ENCODE measurements at regions not wholly inside any gene's neighbourhood (a gene's known extent, or its start where the extent isn't known, plus 50 kb on each side); places are given as distances from the start of the nearest gene placed in this dataset.

DNA sequence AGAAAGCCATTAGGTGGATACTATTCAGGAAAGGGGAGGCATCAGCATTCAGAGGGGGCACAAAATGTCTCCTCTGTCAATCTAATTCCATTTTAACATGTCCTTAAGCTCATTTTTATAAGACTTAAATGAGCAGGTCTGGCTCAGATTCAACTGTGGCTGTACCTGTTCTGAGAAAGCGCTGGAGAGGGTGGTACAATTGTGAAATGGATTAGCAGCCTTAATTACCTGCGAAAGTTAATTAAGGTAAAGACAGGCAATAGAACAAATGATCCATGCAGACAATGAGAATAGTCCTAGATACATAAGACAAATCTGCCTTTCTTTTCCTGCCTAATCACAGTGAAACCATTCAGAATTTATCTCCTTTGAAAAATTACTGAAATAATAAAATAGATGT, 96.2 kb downstream of the TAF11L14 start:
- Histone ChIP-seq H3K27ac (ENCODE audit: insufficient read length, low read depth, low read length) (no peak overlapping the region), H2BK15ac (ENCODE audit: low read depth, low read length) (no peak overlapping the region), H3K4ac (ENCODE audit: low read depth, low read length) (no peak overlapping the region), H3K79me2 (ENCODE audit: insufficient read depth, low read length) (no peaks in the 10 kb centered on the region), H3K23me2 (ENCODE audit: insufficient read length, low read depth, low read length, poor library complexity, severe bottlenecking) (no peaks in the 10 kb centered on the region), H2BK20ac (ENCODE audit: low read depth, low read length, poor library complexity, severe bottlenecking) (no peak overlapping the region), H3K9me3 (ENCODE audit: control insufficient read depth, low read depth, low read length) (no peaks in the 10 kb centered on the region), H2AFZ (ENCODE audit: low read length) (no peak overlapping the region), H3K9ac (ENCODE audit: extremely low read depth, insufficient read length, low read length) (no peak overlapping the region), H3K27me3 (ENCODE audit: insufficient read depth, low read length) (no peaks in the 10 kb centered on the region), H3K79me1 (ENCODE audit: insufficient read depth, low read depth, low read length, poor library complexity, severe bottlenecking) (no peaks in the 10 kb centered on the region), H2BK12ac (ENCODE audit: insufficient read length, low read depth, low read length) (no peak overlapping the region), H4K91ac (ENCODE audit: insufficient read length, low read depth, low read length) (no peak overlapping the region), H3T11ph (ENCODE audit: low read length) (no peak overlapping the region), H4K8ac (replicated peaks; ENCODE audit: insufficient read length, low read depth, low read length) (no peak overlapping the region), H3K18ac (ENCODE audit: insufficient read length, low read depth, low read length) (no peak overlapping the region), H3K56ac (ENCODE audit: insufficient read length, low read depth, low read length) (no peak overlapping the region), H3K23ac (ENCODE audit: insufficient read length, low read depth, low read length) (no peak overlapping the region), H2AK5ac (ENCODE audit: insufficient read length, low read length) (no peak overlapping the region), H3K14ac (ENCODE audit: insufficient read depth, low read length) (no peak overlapping the region), H3K4me1 (ENCODE audit: insufficient read depth, low read length) (no peaks in the 10 kb centered on the region), H4K5ac (ENCODE audit: insufficient read length, low read depth, low read length) (no peak overlapping the region), H4K20me1 (ENCODE audit: control insufficient read depth, insufficient read depth, insufficient read length) (no peaks in the 10 kb centered on the region), H2BK120ac (ENCODE audit: low read depth, low read length, poor library complexity, severe bottlenecking) (no peak overlapping the region), H2BK5ac (ENCODE audit: insufficient read length, low read length) (no peak overlapping the region), H3K4me2 (ENCODE audit: insufficient read depth, insufficient read length, low read length) (no peak overlapping the region)
- H3K4me3 Mint-ChIP-seq, result no peak overlapping the region
- H3K27ac Mint-ChIP-seq, result no peak overlapping the region
- no CpG with 5 or more reads among the region's 2 CpGs for WGBS (ENCODE audit: extremely low coverage, insufficient read length, low lambda C conversion rate)
- no peaks in the 10 kb centered on the region for H3K4me1 Mint-ChIP-seq
- no peak for DNase-seq
- H3K27me3 Mint-ChIP-seq (ENCODE audit: low read depth), result no peaks in the 10 kb centered on the region
- no peaks in the 10 kb centered on the region for H3K9me3 Mint-ChIP-seq
- no peaks in the 10 kb centered on the region for H3K36me3 Mint-ChIP-seq (ENCODE audit: insufficient read depth in 1 of 3, low read depth in 3 of 3)
- no peak for TF ChIP-seq CTCF (conservative IDR thresholded peaks at IDR 0.05)

Data from H9 (cell line).